ENCODE measurements at regions not wholly inside any gene's neighbourhood (a gene's known extent, or its start where the extent isn't known, plus 50 kb on each side); places are given as distances from the start of the nearest gene placed in this dataset.

- Histone ChIP-seq H3K4me1 (replicated peaks in 1 of 2) (peaks cover 0 to 6% of the 10 kb centered on the region in 2 donors), H3K27ac (no peak overlapping the region), H3K4me3 (no peak overlapping the region), H3K9me3 (replicated peaks in 1 of 3) (no peaks in the 10 kb centered on the region), H3K36me3 (replicated peaks in 1 of 2) (no peaks in the 10 kb centered on the region), H3K27me3 (no peaks in the 10 kb centered on the region)
- intact Hi-C loops (cut with DNase I): no loop called here
- 26 to 50% (median 43%) methylated on average over 2 of the region's 2 CpGs for WGBS, 4 donors
- no peak for DNase-seq
- no peak for TF ChIP-seq POLR2A (IDR thresholded peaks at IDR 0.05)
- no peak for TF ChIP-seq CTCF (IDR thresholded peaks at IDR 0.05)
Observed at GRCh38 chr1:119291611-119292206, 76.9 kb upstream of the HAO2 start.

GRCh38 chr1:119293797-119294196 is 74.8 kb upstream of the HAO2 start:
- Histone ChIP-seq H3K9me3 (replicated peaks in 1 of 3) (no peaks in the 10 kb centered on the region), H3K27me3 (no peaks in the 10 kb centered on the region), H3K27ac (peak overlapping the region in 1 of 5 donors; percentile 5), H3K36me3 (replicated peaks in 1 of 2) (no peaks in the 10 kb centered on the region), H3K4me3 (no peak overlapping the region), H3K4me1 (replicated peaks in 1 of 2) (peaks cover 0 to 6% of the 10 kb centered on the region in 2 donors)
- peak in 2 of 7 donors; percentile 30 to 31 for DNase-seq
- intact Hi-C loops (cut with DNase I): no loop called here
- TF ChIP-seq POLR2A (IDR thresholded peaks at IDR 0.05) (no peak), CTCF (IDR thresholded peaks at IDR 0.05) (no peak)
- 51 to 66% (median 55%) methylated on average over 3 of the region's 3 CpGs for WGBS, 4 donors

GRCh38 chr1:119294199-119294598 is 74.4 kb upstream of the HAO2 start:
- Histone ChIP-seq H3K9me3 (replicated peaks in 1 of 3) (no peaks in the 10 kb centered on the region), H3K4me3 (no peak overlapping the region), H3K27me3 (no peaks in the 10 kb centered on the region), H3K27ac (no peak overlapping the region), H3K36me3 (replicated peaks in 1 of 2) (no peaks in the 10 kb centered on the region), H3K4me1 (replicated peaks in 1 of 2) (peaks cover 0 to 6% of the 10 kb centered on the region in 2 donors)
- TF ChIP-seq CTCF (IDR thresholded peaks at IDR 0.05) (no peak), POLR2A (IDR thresholded peaks at IDR 0.05) (no peak)
- DNase-seq: peak in 1 of 7 donors; percentile 16
- WGBS, 4 donors: 16 to 34% (median 27%) methylated on average over 3 of the region's 3 CpGs
- intact Hi-C loops (cut with DNase I): no loop called here

GRCh38 chr1:119294722-119295121 is 73.9 kb upstream of the HAO2 start:
- TF ChIP-seq POLR2A (IDR thresholded peaks at IDR 0.05) (no peak), CTCF (IDR thresholded peaks at IDR 0.05) (no peak)
- H3K9me3 ChIP-seq (replicated peaks in 1 of 3): no peaks in the 10 kb centered on the region
- no peak overlapping the region for H3K4me3 ChIP-seq
- 9 to 27% (median 18%) methylated on average over 2 of the region's 2 CpGs for WGBS, 4 donors
- intact Hi-C loops (cut with DNase I): no loop called here
- no peak overlapping the region for H3K27ac ChIP-seq
- no peak for DNase-seq
- H3K4me1 ChIP-seq (replicated peaks in 1 of 2): peaks cover 0 to 6% of the 10 kb centered on the region in 2 donors
- H3K36me3 ChIP-seq (replicated peaks in 1 of 2): no peaks in the 10 kb centered on the region
- no peaks in the 10 kb centered on the region for H3K27me3 ChIP-seq
